Ishikawa (cell line): ENCODE measurements at regions not wholly inside any gene's neighbourhood (a gene's known extent, or its start where the extent isn't known, plus 50 kb on each side); places are given as distances from the start of the nearest gene placed in this dataset.

ENCODE experiments used
- CEBPB ChIP-seq: IDR thresholded peaks from 2 replicates; pipeline ENCODE4 v1.6.1; 2012
- CREB1 ChIP-seq: IDR thresholded peaks from 2 replicates; pipeline ENCODE4 v1.6.1; 2012; ENCODE audit warnings: low read depth
- EGR1 ChIP-seq: IDR thresholded peaks from 2 replicates; pipeline ENCODE4 v1.6.1; 2012
- EP300 ChIP-seq: IDR thresholded peaks from 2 replicates; pipeline ENCODE4 v1.6.1; 2012; ENCODE audit warnings: borderline replicate concordance
- FOXM1 ChIP-seq: IDR thresholded peaks from 2 replicates; pipeline ENCODE4 v1.6.1; 2012; ENCODE audit warnings: low read depth, borderline replicate concordance
- MAX ChIP-seq: IDR thresholded peaks from 2 replicates; pipeline ENCODE4 v1.6.1; 2012
- NFIC ChIP-seq: IDR thresholded peaks from 2 replicates; pipeline ENCODE4 v1.6.1; 2012
- RAD21 ChIP-seq: IDR thresholded peaks from 2 replicates; pipeline ENCODE4 v1.6.1; 2012; ENCODE audit warnings: low read depth
- REST ChIP-seq: IDR thresholded peaks from 2 replicates; pipeline ENCODE4 v1.6.1; 2012; ENCODE audit warnings: low read depth, mild to moderate bottlenecking
- TAF1 ChIP-seq: IDR thresholded peaks from 2 replicates; pipeline ENCODE4 v1.6.1; 2012; ENCODE audit warnings: low read depth, mild to moderate bottlenecking
- TCF12 ChIP-seq: IDR thresholded peaks from 2 replicates; pipeline ENCODE4 v1.6.1; 2012; ENCODE audit warnings: low read depth
- TEAD4 ChIP-seq: IDR thresholded peaks from 2 replicates; pipeline ENCODE4 v1.6.1; 2012
- USF1 ChIP-seq: IDR thresholded peaks from 2 replicates; pipeline ENCODE4 v1.6.1; 2012
- YY1 ChIP-seq: IDR thresholded peaks from 2 replicates; pipeline ENCODE4 v1.6.1; 2012; ENCODE audit warnings: low read depth
- ZBTB7A ChIP-seq: IDR thresholded peaks from 2 replicates; pipeline ENCODE4 v1.6.1; 2012; ENCODE audit warnings: low read depth

- TF ChIP-seq REST: no peak
- TF ChIP-seq EGR1: no peak
- TF ChIP-seq ZBTB7A: no peak
- no peak for TF ChIP-seq CREB1
- no peak for TF ChIP-seq FOXM1
- TF ChIP-seq TCF12: no peak
Measured at GRCh38 chr18:22300665-22301636, 116.8 kb downstream of the CTAGE1 start.

- TF ChIP-seq CREB1 (no peak), NFIC (no peak), ZBTB7A (no peak), FOXM1 (no peak), TAF1 (no peak), EGR1 (no peak), RAD21 (no peak), REST (no peak), USF1 (no peak), TEAD4 (no peak), YY1 (no peak), EP300 (no peak), TCF12 (no peak), CEBPB (no peak), MAX (no peak)
Measured at GRCh38 chr18:22297008-22297407, 120.7 kb downstream of the CTAGE1 start.

GRCh38 chr18:22296304-22296703 lies 121.4 kb downstream of the CTAGE1 start:
- TF ChIP-seq TAF1 (no peak), TCF12 (no peak), CREB1 (no peak), EP300 (no peak), NFIC (no peak), YY1 (no peak), TEAD4 (no peak), FOXM1 (no peak), REST (no peak), RAD21 (no peak), MAX (no peak), ZBTB7A (no peak)

GRCh38 chr18:22293417-22293816 lies 124.0 kb downstream of the GATA6 start:
- no peak for TF ChIP-seq YY1
- no peak for TF ChIP-seq TCF12
- TF ChIP-seq EGR1: no peak
- TF ChIP-seq USF1: no peak
- TF ChIP-seq MAX: no peak
- no peak for TF ChIP-seq CEBPB
- no peak for TF ChIP-seq REST
- no peak for TF ChIP-seq NFIC
- no peak for TF ChIP-seq TEAD4
- no peak for TF ChIP-seq EP300
- TF ChIP-seq RAD21: no peak
- no peak for TF ChIP-seq CREB1
- no peak for TF ChIP-seq TAF1
- TF ChIP-seq ZBTB7A: no peak
- no peak for TF ChIP-seq FOXM1
